Endothelial cell of umbilical vein (primary cell): ENCODE measurements at regions not wholly inside any gene's neighbourhood (a gene's known extent, or its start where the extent isn't known, plus 50 kb on each side); places are given as distances from the start of the nearest gene placed in this dataset.
"Not testable (repeated sequence)": the region's sequence is repeated elsewhere in the genome, so short reads cannot be mapped to it uniquely, and the experiment has no call there.

Experiments
- BruUV-seq: library from RNA; stranded (reverse); fragments of 400-500 nt; replicated peaks from 2 replicates; lab custom pipeline; 2021; lab: Mats Ljungman, UMichigan
- CTCF ChIA-PET: fragments of 300-600, 350-600 bp; sonication (Branson Sonifier 250); formaldehyde crosslinking; loops from one replicate; lab custom pipeline; 2021; ENCODE audit warnings: antibody characterized with exemption, inconsistent platforms; lab: Charles Lee
- POLR2A ChIA-PET: fragments of 300-600, 350-600 bp; sonication (Branson Sonifier 250); formaldehyde crosslinking; loops from one replicate; lab custom pipeline; 2021; ENCODE audit warnings: antibody characterized with exemption, inconsistent platforms; lab: Charles Lee
- DNase-seq: peaks from one replicate; pipeline ENCODE4 v3.0.0-alpha.2; 2011; ENCODE audit warnings: low read depth, low spot score
- FAIRE-seq: peaks from 2 replicates; lab custom pipeline; 2011; peaks lifted over from hg19 to GRCh38; lab: Jason Lieb, UNC
- H2AFZ ChIP-seq: 2 replicates; pipeline ENCODE4 v1.6.0; 2012; ENCODE audit warnings: low read depth, low read length, control low read depth, inconsistent platforms
- H3K27ac ChIP-seq: 2 replicates; pipeline ENCODE4 v1.5.1; 2011; ENCODE audit warnings: low read depth, mild to moderate bottlenecking, control low read depth, low read length, moderate library complexity; ENCODE audit not compliant: insufficient read depth
- H3K27me3 ChIP-seq, 2 experiments: 2 replicates each; pipeline versions ENCODE4 v1.6.0 to v1.6.1; 2011; ENCODE audit warnings: low read length in 2 of 2, mixed read lengths in 1 of 2; ENCODE audit not compliant: control insufficient read depth in 2 of 2, insufficient read depth in 2 of 2
- H3K36me3 ChIP-seq, 2 experiments: 2 replicates in 1 of 2; 3 replicates in 1 of 2; pipeline ENCODE4 v1.5.1; 2011; ENCODE audit warnings: low read length in 2 of 2, mild to moderate bottlenecking in 1 of 2, moderate library complexity in 1 of 2; ENCODE audit not compliant: control insufficient read depth in 2 of 2, insufficient read depth in 2 of 2; ENCODE audit errors: extremely low read depth in 1 of 2
- H3K4me1 ChIP-seq: 3 replicates; pipeline ENCODE4 v1.5.1; 2011; ENCODE audit warnings: mild to moderate bottlenecking, low read length; ENCODE audit not compliant: control insufficient read depth, insufficient read depth; ENCODE audit errors: extremely low read depth
- H3K4me2 ChIP-seq: 2 replicates; pipeline ENCODE4 v1.6.1; 2011; ENCODE audit warnings: low read length, control low read depth, mixed read lengths; ENCODE audit not compliant: insufficient read depth
- H3K4me3 ChIP-seq, 3 experiments: fragments of 200-600 bp in 1 of 3; sonication (generic), shearing (Covaris generic) in 1 of 3; replicated peaks in 1 of 3; 2 replicates each; pipeline ENCODE4 v1.5.1; 2011 to 2016; ENCODE audit warnings: control low read depth in 3 of 3, low read length in 3 of 3, mild to moderate bottlenecking in 2 of 3, inconsistent platforms in 1 of 3, low read depth in 1 of 3, moderate library complexity in 1 of 3; ENCODE audit not compliant: insufficient read depth in 1 of 3
- H3K79me2 ChIP-seq: 2 replicates; pipeline ENCODE4 v1.6.0; 2012; ENCODE audit warnings: low read length, inconsistent platforms; ENCODE audit not compliant: control insufficient read depth, insufficient read depth
- H3K9ac ChIP-seq: replicated peaks from 2 replicates; pipeline ENCODE3; 2011; ENCODE audit warnings: low read length, control low read depth; ENCODE audit not compliant: insufficient read depth; ENCODE audit errors: extremely low read depth
- H3K9me1 ChIP-seq: replicated peaks from 3 replicates; pipeline ENCODE4 v1.6.0; 2011; ENCODE audit warnings: mild to moderate bottlenecking, low read length; ENCODE audit not compliant: control insufficient read depth, insufficient read depth; ENCODE audit errors: extremely low read depth
- H3K9me3 ChIP-seq: replicated peaks from 2 replicates; pipeline ENCODE4 v1.5.1; 2012; ENCODE audit warnings: low read length, inconsistent platforms; ENCODE audit not compliant: control insufficient read depth, insufficient read depth
- H4K20me1 ChIP-seq: replicated peaks from 2 replicates; pipeline ENCODE3; 2011; ENCODE audit warnings: mild to moderate bottlenecking, low read length; ENCODE audit not compliant: control insufficient read depth, insufficient read depth; ENCODE audit errors: extremely low read depth
- EZH2 ChIP-seq: IDR thresholded peaks from 2 replicates; pipeline ENCODE4 v1.6.1; 2012; ENCODE audit warnings: borderline replicate concordance, low read depth, mild to moderate bottlenecking, moderate library complexity, low read length, inconsistent platforms; ENCODE audit not compliant: severe bottlenecking
- FOS ChIP-seq: IDR thresholded peaks from 2 replicates; pipeline ENCODE4 v1.6.1; 2011; ENCODE audit warnings: mild to moderate bottlenecking, low read length, moderate library complexity, borderline replicate concordance; ENCODE audit not compliant: insufficient read depth
- GATA2 ChIP-seq: IDR thresholded peaks from 2 replicates; pipeline ENCODE4 v1.7.0; 2011; ENCODE audit warnings: low read depth, mild to moderate bottlenecking, moderate library complexity, mixed read lengths, low read length; ENCODE audit not compliant: insufficient read length, insufficient read depth
- MYC ChIP-seq: IDR thresholded peaks from one replicate; pipeline ENCODE4 v1.6.1; 2011; ENCODE audit warnings: mild to moderate bottlenecking, low read depth, low read length
- POLR2A ChIP-seq: IDR thresholded peaks from 2 replicates; pipeline ENCODE4 v1.6.1; 2012; ENCODE audit warnings: low read depth, mild to moderate bottlenecking, control low read depth, low read length
- dilution Hi-C: fragments of 300-500 bp; cut with MboI; formaldehyde crosslinking; loops from one replicate; pipeline ENCODE4 v1.15.0; 2019; ENCODE audit warnings: low sequenced_read_pairs; ENCODE audit not compliant: extremely low pct_ligation_motif_present
- intact Hi-C: fragments of 100-400 bp; cut with micrococcal nuclease; formaldehyde crosslinking; loops from one replicate; pipeline ENCODE4 v1.10.0; 2022
- TF ChIP-seq, protein P1 (sequence below): IDR thresholded peaks from 2 replicates; pipeline ENCODE4 v1.6.1; 2011; ENCODE audit not compliant: insufficient read depth, insufficient read length

DNA sequence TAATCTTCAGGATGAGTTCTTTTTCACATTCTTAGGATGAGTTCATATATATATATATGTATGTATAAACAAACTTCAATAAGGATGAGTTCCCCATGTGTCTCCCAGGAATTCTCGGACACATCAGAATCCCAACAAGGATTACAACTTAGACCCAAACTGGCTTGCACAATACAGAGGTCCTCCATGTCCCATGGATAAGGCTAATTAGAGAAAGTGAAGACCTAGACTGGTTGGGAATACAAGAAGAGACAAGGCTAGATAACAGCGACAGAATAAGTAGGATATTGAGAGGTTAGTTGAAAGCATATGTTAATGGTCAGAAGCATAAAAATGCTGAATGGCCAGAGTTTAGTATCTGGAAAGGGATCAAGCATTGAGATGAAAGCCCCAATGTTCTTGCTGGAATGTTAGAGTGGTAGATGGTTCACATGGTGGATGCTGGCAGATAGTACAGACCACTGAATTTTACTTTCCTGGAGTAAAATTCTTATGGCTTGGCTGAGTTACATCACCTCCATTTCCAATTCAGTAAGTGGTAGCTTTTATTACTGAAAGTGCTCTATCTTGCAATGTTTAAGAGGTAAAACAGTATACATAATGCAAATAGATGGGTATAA is 154.9 kb upstream of the EPHA4 start:
- DNase-seq (no peak), FAIRE-seq (no peak)
- H3K9ac ChIP-seq = no peak overlapping the region
- no peaks in the 10 kb centered on the region for H3K4me1 ChIP-seq
- TF ChIP-seq, protein P1, sequence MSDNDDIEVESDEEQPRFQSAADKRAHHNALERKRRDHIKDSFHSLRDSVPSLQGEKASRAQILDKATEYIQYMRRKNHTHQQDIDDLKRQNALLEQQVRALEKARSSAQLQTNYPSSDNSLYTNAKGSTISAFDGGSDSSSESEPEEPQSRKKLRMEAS = no peak
- TF ChIP-seq EZH2 (no peak), FOS (no peak), GATA2 (no peak), MYC (no peak)
- H3K9me1 ChIP-seq = no peaks in the 10 kb centered on the region
- no peak overlapping the region for H3K27ac ChIP-seq
- no peaks in the 10 kb centered on the region for H4K20me1 ChIP-seq
- POLR2A ChIA-PET = no interaction called here
- CTCF ChIA-PET = no interaction called here
- H3K79me2 ChIP-seq = no peaks in the 10 kb centered on the region
- no peak overlapping the region for H3K4me2 ChIP-seq
- no peaks in the 10 kb centered on the region for H3K27me3 ChIP-seq
- no peaks in the 10 kb centered on the region for H3K36me3 ChIP-seq
- H3K4me3 ChIP-seq = no peak overlapping the region
- no peaks in the 10 kb centered on the region for H3K9me3 ChIP-seq
- BruUV-seq = no TSS peak
- no peak overlapping the region for H2AFZ ChIP-seq
- dilution Hi-C loops (no loop called here), intact Hi-C loops (loop anchor here (10.0 kb wide), 1 partner anchor 1042 kb away; no protein-coding TSS in a partner anchor)

DNA sequence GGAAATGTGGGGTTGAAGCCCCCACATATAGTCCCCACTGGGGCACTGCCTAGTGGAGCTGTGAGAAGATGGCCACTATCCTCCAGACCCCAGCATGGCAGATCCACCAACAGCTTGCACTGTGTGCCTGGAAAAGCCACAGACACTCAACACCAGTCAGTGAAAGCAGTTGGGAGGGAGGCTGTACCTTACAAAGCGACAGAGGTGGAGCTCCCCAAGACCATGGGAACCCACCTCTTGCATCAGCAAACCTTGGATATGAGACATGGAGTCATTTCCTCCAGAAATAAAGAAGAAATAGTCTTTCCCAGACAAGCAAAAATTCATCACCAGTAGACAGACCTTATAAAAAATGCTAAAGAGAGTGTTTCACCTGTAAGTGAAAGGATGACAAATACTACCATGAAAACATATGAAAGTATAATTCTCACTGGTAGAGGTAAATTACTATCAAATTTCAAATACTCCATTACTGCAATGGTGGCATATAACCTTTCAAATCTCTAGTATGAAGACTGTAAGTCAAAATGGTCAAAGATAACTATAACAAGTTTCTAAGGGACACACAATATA is 152.6 kb upstream of the EPHA4 start:
- Histone ChIP-seq H3K4me1 (no peaks in the 10 kb centered on the region), H2AFZ (no peak overlapping the region), H3K9me1 (no peaks in the 10 kb centered on the region), H3K9me3 (no peaks in the 10 kb centered on the region), H3K79me2 (no peaks in the 10 kb centered on the region), H3K36me3 (no peaks in the 10 kb centered on the region), H4K20me1 (no peaks in the 10 kb centered on the region), H3K4me3 (no peak overlapping the region), H3K27ac (no peak overlapping the region), H3K9ac (no peak overlapping the region), H3K27me3 (no peaks in the 10 kb centered on the region), H3K4me2 (no peak overlapping the region)
- POLR2A ChIA-PET = no interaction called here
- FAIRE-seq (no peak), DNase-seq (no peak)
- BruUV-seq = no TSS peak
- TF ChIP-seq POLR2A (no peak), GATA2 (no peak), MYC (no peak)
- intact Hi-C loops = loop anchor here (10.0 kb wide), 1 partner anchor 1040 kb away; no protein-coding TSS in a partner anchor
- dilution Hi-C loops = no loop called here
- CTCF ChIA-PET = no interaction called here

DNA sequence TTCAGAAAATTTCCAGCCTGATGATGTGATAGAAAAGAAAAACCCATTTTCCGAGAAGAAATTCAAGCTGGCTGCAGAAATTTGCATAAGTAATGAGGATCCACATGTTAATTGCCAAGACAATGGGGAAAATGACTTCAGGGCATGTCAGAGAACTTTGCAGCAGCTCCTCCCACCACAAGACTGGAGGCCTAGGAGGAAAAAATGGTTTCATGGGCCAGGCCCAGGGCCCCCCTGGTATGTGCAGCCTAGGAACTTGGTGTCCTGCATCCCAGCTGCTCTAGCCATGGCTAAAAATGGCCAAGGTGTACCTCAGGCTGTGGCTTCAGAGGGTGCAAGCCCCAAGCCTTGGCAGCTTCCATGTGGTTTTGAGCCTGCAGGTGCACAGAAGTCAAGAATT is 152.0 kb upstream of the EPHA4 start:
- H3K4me3 ChIP-seq, dilution Hi-C loops, H3K79me2 ChIP-seq, H3K27me3 ChIP-seq, DNase-seq, H3K36me3 ChIP-seq, H3K27ac ChIP-seq, H4K20me1 ChIP-seq, H3K9me3 ChIP-seq, FAIRE-seq, H3K4me2 ChIP-seq, POLR2A ChIA-PET, CTCF ChIA-PET, H3K9me1 ChIP-seq, H2AFZ ChIP-seq, H3K9ac ChIP-seq, BruUV-seq, H3K4me1 ChIP-seq: not testable (repeated sequence)
- intact Hi-C loops = loop anchor here (10.0 kb wide), 1 partner anchor 1039 kb away; no protein-coding TSS in a partner anchor
